GM13977 (cell line): ENCODE measurements at regions not wholly inside any gene's neighbourhood (a gene's known extent, or its start where the extent isn't known, plus 50 kb on each side); places are given as distances from the start of the nearest gene placed in this dataset.
"Not testable (repeated sequence)": the region's sequence is repeated elsewhere in the genome, so short reads cannot be mapped to it uniquely, and the experiment has no call there.

Source experiments
- DNase-seq: peaks from one replicate; pipeline ENCODE4 v3.0.0; 2012; ENCODE audit warnings: low spot score
- in situ Hi-C: fragments of 300-500 bp; cut with MboI; formaldehyde crosslinking; loops from one replicate; pipeline ENCODE4 v1.12.0; 2022; ENCODE audit warnings: low sequenced_read_pairs, low pct_unique_long_range_greater_than_20kb, mixed read lengths, inconsistent platforms; ENCODE audit not compliant: unreplicated experiment
- TF ChIP-seq, protein P1 (sequence below): IDR thresholded peaks from 2 replicates; pipeline ENCODE4 v1.5.1; 2012; ENCODE audit warnings: mild to moderate bottlenecking, control low read depth; ENCODE audit not compliant: insufficient read depth; ENCODE audit errors: extremely low read depth, missing control alignments

DNA sequence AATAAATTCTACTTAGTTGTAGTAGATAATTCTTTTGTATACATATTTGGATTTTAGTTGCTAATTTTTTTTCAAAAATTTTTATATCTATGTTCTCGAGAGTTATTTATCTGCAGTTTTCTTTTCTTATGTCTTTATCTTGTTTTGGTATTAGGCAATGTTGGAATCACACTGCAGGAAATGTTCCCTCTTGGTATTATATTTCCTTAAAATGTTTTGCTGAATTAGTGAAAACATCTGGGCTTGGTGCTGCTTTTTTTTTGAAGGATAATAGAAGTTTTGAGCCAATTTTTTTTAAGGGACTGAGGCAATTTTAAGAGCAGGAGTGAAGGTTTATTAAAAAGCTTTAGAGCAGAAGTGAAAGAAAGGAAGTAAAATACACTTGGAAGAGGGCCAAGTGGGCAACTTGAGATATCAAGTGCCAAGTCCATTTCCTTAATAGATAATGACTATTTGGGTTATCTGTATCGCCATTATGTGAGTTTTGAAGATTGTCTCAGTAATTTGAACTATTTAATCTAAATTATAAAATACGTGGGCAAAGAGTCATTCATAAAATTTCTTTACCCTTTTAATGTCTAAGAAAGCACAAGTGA, 1390.1 kb upstream of the CDH8 start:
- no peak for DNase-seq
- in situ Hi-C loops, result no loop called here
- TF ChIP-seq, protein P1, sequence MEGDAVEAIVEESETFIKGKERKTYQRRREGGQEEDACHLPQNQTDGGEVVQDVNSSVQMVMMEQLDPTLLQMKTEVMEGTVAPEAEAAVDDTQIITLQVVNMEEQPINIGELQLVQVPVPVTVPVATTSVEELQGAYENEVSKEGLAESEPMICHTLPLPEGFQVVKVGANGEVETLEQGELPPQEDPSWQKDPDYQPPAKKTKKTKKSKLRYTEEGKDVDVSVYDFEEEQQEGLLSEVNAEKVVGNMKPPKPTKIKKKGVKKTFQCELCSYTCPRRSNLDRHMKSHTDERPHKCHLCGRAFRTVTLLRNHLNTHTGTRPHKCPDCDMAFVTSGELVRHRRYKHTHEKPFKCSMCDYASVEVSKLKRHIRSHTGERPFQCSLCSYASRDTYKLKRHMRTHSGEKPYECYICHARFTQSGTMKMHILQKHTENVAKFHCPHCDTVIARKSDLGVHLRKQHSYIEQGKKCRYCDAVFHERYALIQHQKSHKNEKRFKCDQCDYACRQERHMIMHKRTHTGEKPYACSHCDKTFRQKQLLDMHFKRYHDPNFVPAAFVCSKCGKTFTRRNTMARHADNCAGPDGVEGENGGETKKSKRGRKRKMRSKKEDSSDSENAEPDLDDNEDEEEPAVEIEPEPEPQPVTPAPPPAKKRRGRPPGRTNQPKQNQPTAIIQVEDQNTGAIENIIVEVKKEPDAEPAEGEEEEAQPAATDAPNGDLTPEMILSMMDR, result no peak

DNA sequence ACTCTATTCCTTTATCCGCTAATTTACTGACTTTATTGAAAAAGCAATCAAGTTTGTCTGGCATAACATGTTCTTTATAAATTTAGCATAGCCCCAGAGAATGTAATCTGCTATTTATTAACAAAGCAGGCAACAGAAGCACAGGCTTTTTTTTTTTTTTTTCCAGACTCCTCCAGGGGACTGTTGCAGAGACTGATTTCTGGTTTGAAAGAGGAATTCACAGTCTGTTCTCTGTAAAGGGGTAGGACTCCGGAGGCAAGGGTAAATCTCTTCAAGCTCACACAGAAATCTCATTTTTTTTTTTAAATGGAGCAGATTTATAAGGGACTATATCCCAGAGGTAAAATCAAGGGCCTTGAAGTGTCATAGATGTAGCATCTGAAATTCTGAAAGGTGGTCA, 1386.5 kb upstream of the CDH8 start:
- no peak for DNase-seq
- TF ChIP-seq, protein P1, result no peak

DNA sequence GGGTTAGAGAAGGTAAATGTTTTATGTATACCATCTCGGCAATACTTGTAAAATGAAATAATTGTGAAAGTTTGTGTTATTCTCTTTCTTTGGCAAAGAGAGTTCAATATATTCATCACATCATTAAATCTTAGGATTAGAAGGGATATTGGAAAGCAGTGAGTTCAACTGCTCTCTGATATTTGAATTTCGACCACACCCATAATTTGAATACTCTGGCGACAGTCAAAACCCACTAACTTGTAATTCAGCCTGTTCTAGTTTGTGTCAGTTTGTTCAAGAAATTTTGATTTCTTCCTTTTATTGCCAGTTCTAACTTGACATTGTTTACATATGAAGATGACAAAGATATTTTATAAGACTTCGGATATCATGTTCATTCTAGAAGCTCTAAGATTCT, 1380.5 kb upstream of the CDH8 start:
- TF ChIP-seq, protein P1, result no peak
- in situ Hi-C loops, result no loop called here
- no peak for DNase-seq

More for the DNA sequence above, 1386.5 kb upstream of the CDH8 start:
- in situ Hi-C loops, result no loop called here

DNA sequence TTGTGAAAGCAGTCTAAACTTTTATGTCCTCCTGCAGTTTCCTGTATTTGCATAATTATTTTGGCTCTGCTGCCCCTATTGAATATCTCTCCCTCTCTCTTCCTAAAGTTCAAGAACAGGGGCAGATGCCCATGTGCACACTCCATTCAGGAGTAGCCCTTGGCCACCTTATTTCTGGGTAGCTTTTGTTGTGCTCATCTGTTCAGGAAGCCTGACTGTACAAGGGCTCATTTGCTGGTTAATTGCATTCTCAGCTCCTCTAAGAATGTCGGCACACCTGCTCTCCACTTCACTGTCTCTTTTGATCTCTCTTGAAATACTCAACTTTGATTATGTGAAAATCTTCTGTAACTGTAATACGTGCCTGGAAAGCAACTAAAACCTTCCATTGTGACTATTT, 1378.8 kb upstream of the CDH8 start:
- DNase-seq, result no peak
- TF ChIP-seq, protein P1, result no peak
- in situ Hi-C loops, result no loop called here

DNA sequence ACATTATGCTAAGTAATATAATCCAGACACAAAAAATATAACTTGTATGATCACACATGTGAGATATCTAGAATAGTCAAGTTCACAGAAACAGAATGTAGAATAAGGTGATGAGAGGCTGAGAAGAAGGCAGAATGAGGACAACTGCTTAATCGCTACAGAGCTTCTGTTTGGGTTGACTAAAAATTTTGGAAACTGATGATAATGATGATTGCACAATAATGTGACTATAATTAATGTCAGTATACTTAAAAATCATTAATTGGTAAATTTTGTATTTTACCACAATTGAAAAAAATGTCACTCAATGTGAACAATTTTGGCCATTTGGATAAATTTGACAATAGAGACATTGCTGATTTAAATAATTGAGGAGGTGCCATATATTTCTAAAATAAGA, 1374.4 kb upstream of the CDH8 start:
- DNase-seq, result no peak
- TF ChIP-seq, protein P1, result no peak

DNA sequence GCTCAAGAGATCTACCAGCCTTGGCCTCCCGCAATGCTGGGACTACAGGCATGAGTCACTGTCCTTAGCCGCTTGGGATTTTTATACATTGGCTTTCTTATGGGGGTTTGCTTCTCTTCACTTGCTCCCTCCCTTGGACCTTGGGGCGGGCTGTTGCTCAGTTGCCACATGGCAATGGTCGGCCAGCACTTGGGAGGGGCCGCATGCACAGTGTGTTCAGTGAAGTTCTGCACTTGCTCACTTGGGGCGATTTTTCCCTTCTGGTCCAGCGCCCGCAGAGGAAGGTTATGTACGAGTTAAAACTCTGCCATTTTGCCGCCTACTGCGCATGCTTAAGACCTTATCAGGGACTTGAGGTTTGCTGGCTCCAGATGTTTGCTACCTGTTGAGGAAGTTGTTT, 1367.6 kb upstream of the CDH8 start:
- TF ChIP-seq, protein P1, result no peak
- in situ Hi-C loops, result no loop called here
- DNase-seq, result no peak

More for the DNA sequence above, 1374.4 kb upstream of the CDH8 start:
- in situ Hi-C loops, result no loop called here

DNA sequence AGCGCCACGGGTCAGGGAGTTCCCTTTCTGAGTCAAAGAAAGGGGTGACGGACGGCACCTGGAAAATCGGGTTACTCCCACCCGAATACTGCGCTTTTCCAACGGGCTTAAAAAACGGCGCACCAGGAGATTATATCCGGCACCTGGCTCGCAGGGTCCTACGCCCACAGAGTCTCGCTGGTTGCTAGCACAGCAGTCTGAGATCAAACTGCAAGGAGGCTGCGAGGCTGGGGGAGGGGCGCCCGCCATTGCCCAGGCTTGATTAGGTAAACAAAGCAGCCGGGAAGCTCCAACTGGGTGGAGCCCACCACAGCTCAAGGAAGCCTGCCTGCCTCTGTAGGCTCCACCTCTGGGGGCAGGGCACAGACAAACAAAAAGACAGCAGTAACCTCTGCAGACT, 1352.0 kb upstream of the CDH8 start:
- in situ Hi-C loops, result not testable (repeated sequence)

More for the DNA sequence above, 1352.0 kb upstream of the CDH8 start:
- DNase-seq, result not testable (repeated sequence)
